GM19025 (cell line): ENCODE measurements at regions not wholly inside any gene's neighbourhood (a gene's known extent, or its start where the extent isn't known, plus 50 kb on each side); places are given as distances from the start of the nearest gene placed in this dataset.
A peak's percentile ranks its signal among the peaks of the same experiment; 100 is the strongest.
"Not testable (repeated sequence)": the region's sequence is repeated elsewhere in the genome, so short reads cannot be mapped to it uniquely, and the experiment has no call there.

Source experiments
- ATAC-seq: cut with Tn5 transposase; IDR thresholded peaks from one replicate; pipeline ENCODE4 v1.9.1; 2021; ENCODE audit warnings: mild to moderate bottlenecking, low read depth, moderate library complexity; ENCODE audit not compliant: unreplicated experiment

GRCh38 chr4:175271010-175271630 is 353.0 kb downstream of the ADAM29 start:
- peak; percentile 69 for ATAC-seq

- ATAC-seq: no peak
These were observed 356.0 kb downstream of the ADAM29 start for GRCh38 chr4:175273995-175274753.

GRCh38 chr4:175277816-175278215 is 359.7 kb downstream of the ADAM29 start:
- ATAC-seq: no peak

- ATAC-seq: no peak
These were observed 362.0 kb downstream of the ADAM29 start for GRCh38 chr4:175280153-175280552.

- no peak for ATAC-seq
These were observed 363.7 kb downstream of the ADAM29 start for GRCh38 chr4:175281894-175282293.

- ATAC-seq: no peak
These were observed 364.2 kb downstream of the ADAM29 start for GRCh38 chr4:175282407-175282806.

- ATAC-seq: no peak
These were observed 372.2 kb downstream of the ADAM29 start for GRCh38 chr4:175290401-175290800.

GRCh38 chr4:175297965-175298565 is 379.9 kb downstream of the ADAM29 start:
- ATAC-seq: no peak

GRCh38 chr4:175306436-175306835 is 388.3 kb downstream of the ADAM29 start:
- no peak for ATAC-seq

GRCh38 chr4:175307326-175307725 is 389.2 kb downstream of the ADAM29 start:
- no peak for ATAC-seq

GRCh38 chr4:175308236-175308635 is 390.1 kb downstream of the ADAM29 start:
- no peak for ATAC-seq

- ATAC-seq: no peak
These were observed 390.9 kb downstream of the ADAM29 start for GRCh38 chr4:175309041-175309440.

- ATAC-seq: no peak
These were observed 407.1 kb downstream of the ADAM29 start for GRCh38 chr4:175325230-175325629.

GRCh38 chr4:175326796-175327195 is 408.6 kb downstream of the ADAM29 start:
- ATAC-seq: no peak

GRCh38 chr4:175330236-175330635 is 412.1 kb downstream of the ADAM29 start:
- ATAC-seq: no peak

- ATAC-seq: no peak
These were observed 412.5 kb downstream of the ADAM29 start for GRCh38 chr4:175330652-175331051.

GRCh38 chr4:175335331-175335730 is 417.2 kb downstream of the ADAM29 start:
- ATAC-seq: no peak

- ATAC-seq: not testable (repeated sequence)
These were observed 418.4 kb downstream of the ADAM29 start for GRCh38 chr4:175336570-175336969.

- no peak for ATAC-seq
These were observed 421.0 kb downstream of the ADAM29 start for GRCh38 chr4:175339100-175339707.

- no peak for ATAC-seq
These were observed 423.1 kb downstream of the ADAM29 start for GRCh38 chr4:175341203-175341755.

- ATAC-seq: no peak
These were observed 428.2 kb downstream of the ADAM29 start for GRCh38 chr4:175346376-175346775.
